IMR-90 (cell line): ENCODE measurements at regions not wholly inside any gene's neighbourhood (a gene's known extent, or its start where the extent isn't known, plus 50 kb on each side); places are given as distances from the start of the nearest gene placed in this dataset.

Experiments
- ATAC-seq: fragments of 200-7000 bp; cut with Tn5 transposase; 2 replicates; pipeline ENCODE4 v1.9.1; 2020; ENCODE audit warnings: low read depth, mild to moderate bottlenecking, moderate library complexity
- BruUV-seq: library from RNA; stranded (reverse); fragments of 400-500 nt; replicated peaks from 2 replicates; lab custom pipeline; 2021; lab: Mats Ljungman, UMichigan
- CTCF ChIA-PET: fragments of 300-600 bp; formaldehyde crosslinking; extraction: SDS; loops from one replicate; lab custom pipeline; 2021; ENCODE audit warnings: antibody characterized with exemption; lab: Yijun Ruan, JAX
- POLR2A ChIA-PET: fragments of 300-600 bp; sonication (Branson Sonifier 250); formaldehyde crosslinking; loops from one replicate; lab custom pipeline; 2022; ENCODE audit warnings: antibody characterized with exemption; ENCODE audit not compliant: unreplicated experiment; lab: Charles Lee
- DNase-seq: peaks from one replicate; pipeline ENCODE4 v3.0.0; 2013
- H2AFZ ChIP-seq: replicated peaks from 2 replicates; pipeline ENCODE3; 2013; ENCODE audit warnings: low read length, mild to moderate bottlenecking; ENCODE audit not compliant: poor library complexity
- H2AK5ac ChIP-seq: 2 replicates; pipeline ENCODE4 v1.6.1; 2013; ENCODE audit warnings: low read depth, low read length, inconsistent platforms
- H2AK9ac ChIP-seq: replicated peaks from 2 replicates; pipeline ENCODE3; 2013; ENCODE audit warnings: mild to moderate bottlenecking, low read depth, low read length, moderate library complexity; ENCODE audit not compliant: poor library complexity
- H2BK120ac ChIP-seq: 2 replicates; pipeline ENCODE4 v1.6.1; 2013; ENCODE audit warnings: low read depth, low read length, inconsistent platforms
- H2BK15ac ChIP-seq: 3 replicates; pipeline ENCODE4 v1.6.1; 2013; ENCODE audit warnings: low read depth, low read length, inconsistent platforms
- H2BK20ac ChIP-seq: 2 replicates; pipeline ENCODE4 v1.6.1; 2013; ENCODE audit warnings: low read depth, mild to moderate bottlenecking, inconsistent platforms, low read length, moderate library complexity
- H2BK5ac ChIP-seq: 2 replicates; pipeline ENCODE4 v1.6.1; 2013; ENCODE audit warnings: mild to moderate bottlenecking, low read depth, low read length, inconsistent platforms; ENCODE audit not compliant: poor library complexity, severe bottlenecking
- H3K14ac ChIP-seq: replicated peaks from 2 replicates; pipeline ENCODE4 v1.6.1; 2013; ENCODE audit warnings: low read depth, low read length, inconsistent platforms
- H3K18ac ChIP-seq: 2 replicates; pipeline ENCODE4 v1.6.1; 2013; ENCODE audit warnings: low read depth, low read length, control low read depth
- H3K23ac ChIP-seq: 2 replicates; pipeline ENCODE4 v1.6.1; 2013; ENCODE audit warnings: low read depth, low read length, inconsistent platforms
- H3K27ac ChIP-seq: 2 replicates; pipeline ENCODE4 v1.5.1; 2013; ENCODE audit warnings: mild to moderate bottlenecking, control low read depth, low read length; ENCODE audit not compliant: insufficient read depth
- H3K27me3 ChIP-seq: 2 replicates; pipeline ENCODE4 v1.6.1; 2013; ENCODE audit warnings: low read length; ENCODE audit not compliant: control insufficient read depth, insufficient read depth
- H3K36me3 ChIP-seq: 2 replicates; pipeline ENCODE4 v1.6.1; 2013; ENCODE audit warnings: low read length, mixed read lengths; ENCODE audit not compliant: control insufficient read depth, insufficient read depth
- H3K4ac ChIP-seq: 2 replicates; pipeline ENCODE4 v1.6.1; 2013; ENCODE audit warnings: low read depth, low read length, inconsistent platforms
- H3K4me1 ChIP-seq: 2 replicates; pipeline ENCODE4 v1.6.1; 2013; ENCODE audit warnings: low read length, mixed read lengths; ENCODE audit not compliant: control insufficient read depth, insufficient read depth
- H3K4me2 ChIP-seq: 2 replicates; pipeline ENCODE4 v1.6.1; 2013; ENCODE audit warnings: low read depth, mild to moderate bottlenecking, control low read depth, low read length, moderate library complexity
- H3K4me3 ChIP-seq: 2 replicates; pipeline ENCODE4 v1.5.1; 2013; ENCODE audit warnings: low read depth, mild to moderate bottlenecking, control low read depth, low read length, moderate library complexity; ENCODE audit not compliant: insufficient read depth
- H3K56ac ChIP-seq: 2 replicates; pipeline ENCODE4 v1.6.1; 2013; ENCODE audit warnings: low read length, inconsistent platforms; ENCODE audit not compliant: insufficient read depth; ENCODE audit errors: extremely low read depth
- H3K79me1 ChIP-seq, 2 experiments: 2 replicates each; pipeline ENCODE4 v1.6.1; 2013; ENCODE audit warnings: low read length in 2 of 2, inconsistent platforms in 1 of 2, low read depth in 1 of 2
- H3K9ac ChIP-seq: 2 replicates; pipeline ENCODE4 v1.6.1; 2013; ENCODE audit warnings: low read depth, low read length, control low read depth
- H3K9me1 ChIP-seq: 2 replicates; pipeline ENCODE4 v1.6.1; 2013; ENCODE audit warnings: low read length, inconsistent platforms; ENCODE audit not compliant: insufficient read depth
- H3K9me3 ChIP-seq: 2 replicates; pipeline ENCODE4 v1.6.1; 2013; ENCODE audit warnings: low read length; ENCODE audit not compliant: control insufficient read depth, insufficient read depth
- H4K20me1 ChIP-seq: 2 replicates; pipeline ENCODE4 v1.6.1; 2013; ENCODE audit warnings: low read length, inconsistent platforms; ENCODE audit not compliant: insufficient read depth
- H4K5ac ChIP-seq: 2 replicates; pipeline ENCODE4 v1.6.1; 2013; ENCODE audit warnings: mild to moderate bottlenecking, low read depth, low read length, control low read depth
- H4K8ac ChIP-seq, 2 experiments: 2 replicates each; pipeline ENCODE4 v1.6.1; 2013; ENCODE audit warnings: low read depth in 2 of 2, low read length in 2 of 2, control low read depth in 1 of 2, inconsistent platforms in 1 of 2
- H4K91ac ChIP-seq: 2 replicates; pipeline ENCODE4 v1.6.1; 2013; ENCODE audit warnings: low read depth, low read length, inconsistent platforms; ENCODE audit not compliant: insufficient read depth
- BHLHE40 ChIP-seq: fragments of 150-350 bp; IDR thresholded peaks from 2 replicates; pipeline ENCODE4 v1.6.1; 2016; ENCODE audit warnings: mild to moderate bottlenecking, low read depth, low read length
- CEBPB ChIP-seq: IDR thresholded peaks from 2 replicates; pipeline ENCODE4 v1.6.1; 2012; ENCODE audit warnings: low read depth, low read length, improper control_type of control experiment
- CHD1 ChIP-seq: IDR thresholded peaks from 2 replicates; pipeline ENCODE4 v1.6.1; 2012; ENCODE audit warnings: low read depth, low read length, improper control_type of control experiment
- MAFK ChIP-seq: IDR thresholded peaks from 2 replicates; pipeline ENCODE4 v1.6.1; 2012; ENCODE audit warnings: low read depth, low read length, improper control_type of control experiment
- MXI1 ChIP-seq: IDR thresholded peaks from 2 replicates; pipeline ENCODE4 v1.6.1; 2012; ENCODE audit warnings: low read depth, mild to moderate bottlenecking, low read length, moderate library complexity, borderline replicate concordance
- NFE2L2 ChIP-seq: fragments of 150-350 bp; IDR thresholded peaks from 2 replicates; pipeline ENCODE4 v1.6.1; 2016; ENCODE audit warnings: low read depth, mild to moderate bottlenecking, low read length
- RFX5 ChIP-seq: IDR thresholded peaks from 2 replicates; pipeline ENCODE4 v1.8.0; 2012; ENCODE audit warnings: low read depth, mild to moderate bottlenecking, low read length, moderate library complexity
- SMC3 ChIP-seq: fragments of 150-350 bp; IDR thresholded peaks from 2 replicates; pipeline ENCODE4 v1.6.1; 2016; ENCODE audit warnings: low read depth, mild to moderate bottlenecking, antibody characterized with exemption, low read length, moderate library complexity
- USF2 ChIP-seq: fragments of 150-350 bp; IDR thresholded peaks from 2 replicates; pipeline ENCODE4 v1.6.1; 2017; ENCODE audit warnings: mild to moderate bottlenecking, antibody characterized with exemption, low read length, low read depth
- WGBS, 2 experiments: methylation state at CpG; one replicate each; pipeline versions ENCODE4 v1.1.5 to v1.1.7; 2013; ENCODE audit warnings: missing lambda C conversion rate in 2 of 2; ENCODE audit not compliant: insufficient read length in 1 of 2; ENCODE audit errors: extremely low coverage in 2 of 2; 5-methylcytosine and 5-hydroxymethylcytosine counted together
- dilution Hi-C: fragments of 300-500 bp; cut with HindIII; formaldehyde crosslinking; loops from one replicate; pipeline ENCODE4 v1.14.3; 2018; ENCODE audit warnings: low sequenced_read_pairs; ENCODE audit not compliant: unreplicated experiment
- in situ Hi-C: fragments of 300-500 bp; cut with MboI; formaldehyde crosslinking; loops from 3 replicates; pipeline ENCODE4 v1.14.3; 2019; ENCODE audit warnings: low sequenced_read_pairs, inconsistent platforms, mixed read lengths
- intact Hi-C: fragments of 100-400 bp; cut with micrococcal nuclease; formaldehyde crosslinking; loops from 2 replicates; pipeline ENCODE4 v1.10.0; 2022

GRCh38 chr2:59276917-59277316 lies 1035.8 kb upstream of the FANCL start:
- no peaks in the 10 kb centered on the region for H3K79me1 ChIP-seq
- intact Hi-C loops: no loop called here
- no peak overlapping the region for H3K23ac ChIP-seq
- no peak overlapping the region for H3K4me3 ChIP-seq
- no peak overlapping the region for H4K5ac ChIP-seq
- H4K8ac ChIP-seq: no peak overlapping the region
- no peak for ATAC-seq
- no TSS peak for BruUV-seq
- no peak overlapping the region for H3K4ac ChIP-seq
- no peak overlapping the region for H2AK9ac ChIP-seq
- no peak overlapping the region for H2AFZ ChIP-seq
- in situ Hi-C loops: no loop called here
- WGBS, 2 experiments: no CpG with 5 or more reads among the region's 3 CpGs
- no peak overlapping the region for H3K14ac ChIP-seq
- H2BK15ac ChIP-seq: no peak overlapping the region
- no peaks in the 10 kb centered on the region for H3K36me3 ChIP-seq
- no peak overlapping the region for H3K27ac ChIP-seq
- dilution Hi-C loops: no loop called here
- H2BK20ac ChIP-seq: no peak overlapping the region
- no peak overlapping the region for H2AK5ac ChIP-seq
- TF ChIP-seq BHLHE40 (no peak), USF2 (peak; percentile 7; the same call in 1 of the 2 replicates), CHD1 (no peak), MAFK (no peak), CEBPB (no peak), NFE2L2 (no peak), SMC3 (no peak), MXI1 (no peak), RFX5 (no peak)
- ChIA-PET POLR2A (no interaction called here), CTCF (no interaction called here)
- no peak overlapping the region for H3K18ac ChIP-seq
- H3K27me3 ChIP-seq: no peaks in the 10 kb centered on the region
- H3K9me1 ChIP-seq: no peaks in the 10 kb centered on the region
- no peak overlapping the region for H2BK5ac ChIP-seq
- DNase-seq: no peak
- no peaks in the 10 kb centered on the region for H3K9me3 ChIP-seq
- H3K4me2 ChIP-seq: no peak overlapping the region
- H3K56ac ChIP-seq: no peak overlapping the region
- no peak overlapping the region for H4K91ac ChIP-seq
- H4K20me1 ChIP-seq: no peaks in the 10 kb centered on the region
- no peaks in the 10 kb centered on the region for H3K4me1 ChIP-seq
- no peak overlapping the region for H2BK120ac ChIP-seq
- no peak overlapping the region for H3K9ac ChIP-seq
